ELF-1 (cell line): ENCODE measurements at regions not wholly inside any gene's neighbourhood (a gene's known extent, or its start where the extent isn't known, plus 50 kb on each side); places are given as distances from the start of the nearest gene placed in this dataset.
"Not testable (repeated sequence)": the region's sequence is repeated elsewhere in the genome, so short reads cannot be mapped to it uniquely, and the experiment has no call there.

Source experiments
- DNase-seq: peaks from one replicate; pipeline ENCODE4 v3.0.0-alpha.2; 2016; ENCODE audit warnings: low read depth, low spot score

- not testable (repeated sequence) for DNase-seq
These were observed 84.3 kb downstream of the IRS2 start for GRCh38 chr13:109702030-109702597.

- DNase-seq, result peak; percentile 30
These were observed 86.2 kb downstream of the IRS2 start for GRCh38 chr13:109700176-109700575.

DNA sequence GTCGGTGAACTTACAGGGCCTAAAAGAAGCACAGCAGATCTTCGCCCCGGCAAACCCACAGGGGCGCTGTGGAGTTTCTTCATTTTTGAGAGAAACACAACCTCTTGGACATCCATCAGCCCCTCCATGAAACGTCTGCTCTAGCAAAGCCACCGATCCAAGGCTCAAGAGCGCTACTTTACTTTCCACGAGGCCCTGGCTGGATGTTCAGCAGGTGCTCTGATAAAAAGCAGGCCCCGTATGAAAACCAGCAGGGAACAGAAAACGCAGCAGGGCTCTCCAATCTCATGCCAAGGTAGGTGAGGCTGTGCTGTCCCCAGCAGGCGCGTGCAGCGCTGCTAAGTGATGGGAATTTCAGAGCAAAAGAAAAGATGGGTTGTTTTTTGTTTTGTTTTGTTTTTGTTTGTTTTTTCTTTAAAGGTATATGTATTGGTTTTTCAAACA is 86.7 kb downstream of the IRS2 start:
- DNase-seq, result peak; percentile 54

DNA sequence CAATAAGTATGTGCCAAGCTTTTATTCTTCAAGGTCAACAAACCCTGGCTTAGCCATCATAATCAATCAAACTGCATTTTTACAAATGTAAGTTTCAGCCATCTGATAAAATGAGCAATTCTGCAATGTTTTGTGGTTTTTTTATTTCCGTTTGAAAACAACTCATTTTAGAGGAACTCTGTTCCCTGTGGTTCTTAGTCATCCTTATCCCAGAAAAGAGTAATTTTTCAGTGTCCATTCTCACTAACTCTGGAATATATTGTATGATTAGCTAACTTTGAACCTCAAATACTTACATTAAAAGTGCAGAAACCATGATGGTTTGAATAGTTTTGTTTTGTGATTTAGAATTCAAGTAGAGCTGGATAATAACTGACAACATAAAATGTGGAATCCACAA is 87.6 kb downstream of the IRS2 start:
- no peak for DNase-seq

- DNase-seq, result no peak
These were observed 88.4 kb downstream of the IRS2 start for GRCh38 chr13:109697936-109698335.

- DNase-seq, result no peak
These were observed 90.8 kb downstream of the IRS2 start for GRCh38 chr13:109695402-109696190.

DNA sequence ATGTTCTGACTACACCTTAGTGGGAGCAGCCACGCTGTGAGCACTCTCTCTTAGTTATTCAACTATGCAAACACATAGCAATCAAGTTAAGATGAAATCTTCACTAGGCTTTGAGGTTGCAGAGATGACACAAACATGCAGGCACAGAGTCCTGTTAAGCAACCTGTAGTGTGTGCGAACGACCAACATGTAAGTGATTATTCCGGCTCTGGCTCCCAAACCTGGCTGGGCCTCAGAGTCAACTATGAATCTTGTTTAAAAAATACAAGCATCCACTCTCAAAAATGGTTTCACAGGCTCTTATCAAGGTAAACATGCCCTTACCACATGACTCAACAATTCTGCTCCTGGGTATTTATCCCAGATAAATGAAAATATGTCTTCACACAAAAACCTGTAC is 91.4 kb downstream of the IRS2 start:
- no peak for DNase-seq

- no peak for DNase-seq
These were observed 93.2 kb downstream of the IRS2 start for GRCh38 chr13:109693213-109693612.

DNA sequence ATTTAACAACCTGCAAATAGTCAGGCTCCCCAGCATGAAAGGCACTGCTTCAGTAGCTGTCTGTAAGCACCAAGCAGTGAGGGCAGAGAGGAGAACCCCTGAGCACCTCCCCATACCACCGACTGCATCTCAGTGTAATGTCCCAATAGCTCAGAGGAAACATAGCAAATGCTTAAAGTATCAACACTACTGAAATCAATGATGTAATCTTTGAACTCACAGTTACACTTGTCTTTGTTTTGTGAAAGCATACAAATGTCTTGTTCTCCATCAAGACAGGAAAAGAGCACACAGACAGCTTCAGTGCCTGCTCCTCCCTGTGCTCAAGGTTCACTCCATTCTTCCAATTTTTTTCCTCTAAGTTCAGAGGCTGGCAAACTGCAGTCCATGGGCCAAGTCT is 94.7 kb downstream of the IRS2 start:
- no peak for DNase-seq

DNA sequence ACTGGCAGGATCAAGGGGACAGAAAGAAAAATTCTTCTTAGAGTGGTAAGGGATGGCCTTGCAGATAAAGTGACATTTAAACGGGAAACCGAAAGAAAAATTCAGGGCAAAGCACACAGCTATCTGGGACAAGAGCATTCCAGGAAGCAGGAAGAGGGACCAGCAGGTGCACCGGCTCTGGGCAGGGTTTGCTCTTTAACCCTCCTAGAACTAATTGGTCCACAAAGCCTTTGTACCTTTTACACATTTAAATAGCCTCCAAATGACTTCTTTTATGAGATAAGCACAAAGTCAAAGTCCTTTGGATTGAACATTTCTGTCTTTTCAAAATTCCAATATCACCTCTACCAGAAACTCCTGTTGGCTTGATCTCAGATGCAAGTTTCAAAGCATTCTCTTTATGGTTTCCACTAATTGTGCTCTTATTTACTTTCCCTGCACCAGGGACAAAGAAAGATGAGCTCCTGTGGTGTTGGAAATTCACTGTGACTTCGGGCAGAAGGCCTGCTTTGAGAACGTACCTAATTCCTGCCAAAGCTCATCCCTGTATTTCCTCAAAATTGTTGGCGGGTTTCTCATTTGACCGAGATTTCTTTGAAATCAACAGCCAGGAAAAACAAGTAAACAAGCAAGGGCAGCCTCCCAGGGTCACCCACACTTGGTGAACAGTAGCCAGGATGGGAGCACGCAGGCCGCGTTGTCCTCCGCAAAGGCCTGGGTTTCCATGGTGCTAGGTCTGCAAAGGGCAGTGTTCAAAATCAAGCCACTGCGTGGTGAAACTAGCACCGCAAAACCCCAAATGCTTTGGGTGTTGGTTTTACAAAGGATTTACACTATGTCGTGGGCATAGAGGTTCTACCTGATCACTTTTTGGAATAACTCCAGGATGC is 98.6 kb downstream of the IRS2 start:
- peak; percentile 12 for DNase-seq

DNA sequence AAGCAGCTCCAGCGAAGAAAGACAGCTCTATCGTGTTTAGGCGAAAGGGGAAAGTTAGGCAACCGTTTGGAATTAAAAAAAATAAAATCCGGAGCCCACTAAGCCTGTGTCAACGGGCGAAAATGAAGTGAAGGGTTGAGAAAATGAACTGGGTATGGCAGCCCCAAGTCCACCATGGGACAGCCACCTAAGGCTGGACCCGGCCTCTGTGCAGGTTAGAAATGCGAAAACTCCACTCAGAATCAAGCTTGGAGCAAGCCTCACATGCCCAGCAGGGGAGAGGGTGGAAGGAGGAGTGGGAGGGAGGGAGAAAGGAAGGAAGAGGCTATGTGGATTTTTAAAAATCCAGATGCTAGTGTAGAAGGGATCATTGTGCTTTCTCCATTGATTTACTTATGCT is 101.2 kb downstream of the IRS2 start:
- no peak for DNase-seq

- DNase-seq, result no peak
These were observed 101.6 kb downstream of the IRS2 start for GRCh38 chr13:109684824-109685202.

DNA sequence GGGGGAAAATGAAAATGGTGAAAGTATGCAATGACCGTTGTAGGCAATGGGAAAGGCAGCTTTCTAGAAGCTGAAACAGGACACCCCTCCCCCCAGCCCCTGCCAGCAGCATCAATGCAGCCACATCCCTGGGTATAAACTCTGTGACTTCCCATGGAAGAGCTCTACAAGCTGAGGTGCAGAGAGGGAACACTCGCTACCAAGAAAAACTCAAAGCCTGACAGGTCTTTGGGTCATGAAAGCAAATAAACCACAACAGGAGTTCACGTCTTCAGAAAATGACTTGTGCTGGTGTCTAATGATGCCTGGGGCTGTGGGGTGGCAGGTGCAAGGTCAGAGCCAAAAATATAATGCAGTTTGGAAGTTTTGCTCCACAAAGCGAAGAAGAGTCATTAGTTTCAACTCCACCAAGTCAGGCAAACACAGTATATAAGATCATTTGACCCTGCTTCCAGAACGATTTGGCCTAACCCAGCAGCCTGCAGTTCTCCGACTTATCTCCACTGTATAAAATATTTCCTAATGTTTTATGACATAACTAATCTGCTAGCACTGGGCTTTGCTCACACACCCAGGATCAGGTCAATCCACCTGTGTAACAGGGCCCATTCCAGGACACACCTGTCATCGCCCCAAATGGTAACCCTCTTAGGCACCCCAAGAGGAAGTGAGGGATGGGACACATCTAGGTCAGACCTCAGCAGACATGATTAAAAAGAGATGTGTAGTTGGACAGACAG is 102.1 kb downstream of the IRS2 start:
- no peak for DNase-seq

DNA sequence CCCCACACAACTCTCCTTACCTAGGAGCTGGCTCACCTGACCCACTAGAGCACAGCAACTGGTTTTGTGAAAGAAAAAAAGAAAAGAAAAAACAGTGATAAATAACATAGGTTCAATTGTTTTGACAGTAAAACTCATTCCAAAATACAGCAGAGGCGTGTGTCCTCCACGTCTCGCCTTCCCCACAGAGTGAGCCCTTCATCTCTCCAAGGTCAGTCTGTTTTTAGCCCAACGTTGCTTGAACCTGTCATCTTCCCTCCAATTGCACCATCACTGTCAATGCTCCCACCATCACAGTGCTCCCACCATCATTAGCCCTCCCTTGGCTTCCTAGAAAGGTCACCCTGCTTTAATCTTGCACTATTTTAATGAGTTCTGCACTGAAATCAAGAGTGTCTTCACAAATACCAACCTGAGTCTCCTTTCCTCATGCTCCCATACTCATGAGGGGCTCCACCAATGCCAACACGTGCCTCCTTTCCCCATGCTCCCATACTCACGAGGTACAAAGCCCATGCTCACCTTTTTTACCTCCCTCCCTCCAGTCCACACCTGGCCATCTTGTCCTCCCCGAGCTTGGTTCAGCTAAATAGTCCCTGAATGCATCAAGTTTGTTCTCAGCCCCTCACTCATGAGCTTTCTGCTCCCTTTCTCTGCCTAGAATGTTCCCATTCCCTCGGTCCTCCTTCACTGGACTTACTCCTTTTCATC is 103.7 kb downstream of the IRS2 start:
- DNase-seq, result no peak

- no peak for DNase-seq
These were observed 105.5 kb downstream of the IRS2 start for GRCh38 chr13:109680930-109681329.

DNA sequence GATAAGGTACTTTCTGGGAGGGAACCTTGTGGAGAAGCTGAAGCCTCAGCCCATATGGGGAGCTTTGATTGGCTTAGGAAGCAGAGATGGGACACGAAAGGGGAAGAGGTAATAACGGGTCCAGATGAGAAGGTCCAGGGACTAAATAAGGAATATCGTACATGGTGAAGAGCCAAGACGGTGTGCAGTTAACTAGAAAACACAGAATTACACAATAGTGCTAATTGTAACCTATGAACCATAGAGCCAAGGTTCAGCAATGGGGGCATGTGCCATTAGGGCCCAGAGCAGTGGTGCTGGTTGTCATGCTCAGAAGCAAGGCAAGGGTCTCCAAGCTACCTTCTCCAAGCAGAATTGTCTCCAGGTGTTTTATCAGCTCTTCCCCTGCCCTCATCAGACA is 106.1 kb downstream of the IRS2 start:
- DNase-seq, result no peak

DNA sequence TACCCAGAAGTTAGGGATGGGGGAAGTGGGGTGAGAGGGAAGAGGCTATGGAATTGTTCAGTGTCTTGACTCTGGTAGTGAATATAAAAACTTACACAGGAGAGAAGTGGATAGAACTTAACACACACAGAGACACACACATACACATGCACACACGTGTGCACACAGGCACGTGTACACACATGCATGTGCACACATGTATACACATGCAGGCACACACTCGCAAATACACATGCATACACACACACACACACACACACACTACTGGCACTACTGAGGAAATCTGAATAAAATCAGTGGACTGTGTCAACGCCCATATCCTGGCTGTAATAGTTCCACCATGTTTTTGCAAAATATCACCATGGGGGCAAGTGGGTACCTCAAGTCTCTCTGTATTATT is 107.9 kb downstream of the IRS2 start:
- DNase-seq, result no peak

GRCh38 chr13:109677206-109677605 is 109.2 kb downstream of the IRS2 start:
- DNase-seq, result no peak

DNA sequence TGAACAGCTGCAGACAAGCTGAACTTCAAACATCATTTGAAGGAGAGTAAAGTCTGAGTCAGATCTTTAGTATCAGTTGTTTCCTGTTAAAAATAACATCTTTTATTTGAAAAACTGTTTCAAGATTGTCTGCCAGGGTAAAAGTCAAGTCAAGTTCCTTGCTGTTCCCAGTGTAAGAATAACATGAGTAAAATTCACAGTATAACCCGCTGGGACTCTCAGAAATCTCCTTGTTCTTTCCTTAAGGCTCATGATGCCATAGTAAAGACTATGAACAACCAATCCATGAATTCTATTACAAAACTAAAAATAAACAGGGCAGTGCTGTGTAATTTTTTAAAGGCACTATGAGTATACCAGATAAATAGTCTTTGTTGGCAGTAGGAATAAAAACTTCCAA is 112.9 kb downstream of the IRS2 start:
- no peak for DNase-seq

- no peak for DNase-seq
These were observed 113.8 kb downstream of the IRS2 start for GRCh38 chr13:109672545-109672944.

- no peak for DNase-seq
These were observed 114.5 kb downstream of the IRS2 start for GRCh38 chr13:109671919-109672318.
